OCI-LY7 (cell line): ENCODE measurements at regions not wholly inside any gene's neighbourhood (a gene's known extent, or its start where the extent isn't known, plus 50 kb on each side); places are given as distances from the start of the nearest gene placed in this dataset.

ENCODE experiments used
- EZH2phosphoT487 ChIP-seq: fragments of 200-600 bp; sonication (generic); IDR thresholded peaks from 2 replicates; pipeline ENCODE4 v1.6.1; 2018; ENCODE audit warnings: low read depth, borderline replicate concordance, mild to moderate bottlenecking, mixed run types, antibody characterized with exemption, low read length, moderate library complexity, mixed read lengths
- TF ChIP-seq, protein P1 (sequence below): fragments of 200-600 bp; sonication (generic); conservative IDR thresholded peaks from 2 replicates; pipeline ENCODE4 v1.5.1; 2014; ENCODE audit warnings: mild to moderate bottlenecking, antibody characterized with exemption, low read length, moderate library complexity, mixed read lengths

DNA sequence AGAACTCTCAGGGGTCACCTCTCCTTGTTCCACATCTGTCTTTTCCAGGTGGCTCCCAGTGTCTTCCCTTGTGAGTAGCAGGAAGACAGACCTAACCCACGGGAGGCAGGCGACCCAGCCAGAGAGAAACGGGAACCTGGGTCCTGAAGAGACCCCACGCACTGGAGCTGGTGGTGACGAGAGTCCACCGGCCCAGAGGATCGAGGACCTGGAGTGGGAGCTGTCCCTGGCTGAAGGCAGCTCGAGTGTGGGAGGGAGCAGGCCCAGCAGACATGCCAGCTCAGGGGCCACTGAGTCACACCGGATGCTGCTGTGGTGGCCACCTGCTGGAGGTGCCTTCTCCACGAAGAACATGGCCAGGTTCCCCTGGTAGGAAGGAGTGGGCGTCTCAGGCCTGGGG, 66.5 kb upstream of the ATP12A start:
- TF ChIP-seq, protein P1, sequence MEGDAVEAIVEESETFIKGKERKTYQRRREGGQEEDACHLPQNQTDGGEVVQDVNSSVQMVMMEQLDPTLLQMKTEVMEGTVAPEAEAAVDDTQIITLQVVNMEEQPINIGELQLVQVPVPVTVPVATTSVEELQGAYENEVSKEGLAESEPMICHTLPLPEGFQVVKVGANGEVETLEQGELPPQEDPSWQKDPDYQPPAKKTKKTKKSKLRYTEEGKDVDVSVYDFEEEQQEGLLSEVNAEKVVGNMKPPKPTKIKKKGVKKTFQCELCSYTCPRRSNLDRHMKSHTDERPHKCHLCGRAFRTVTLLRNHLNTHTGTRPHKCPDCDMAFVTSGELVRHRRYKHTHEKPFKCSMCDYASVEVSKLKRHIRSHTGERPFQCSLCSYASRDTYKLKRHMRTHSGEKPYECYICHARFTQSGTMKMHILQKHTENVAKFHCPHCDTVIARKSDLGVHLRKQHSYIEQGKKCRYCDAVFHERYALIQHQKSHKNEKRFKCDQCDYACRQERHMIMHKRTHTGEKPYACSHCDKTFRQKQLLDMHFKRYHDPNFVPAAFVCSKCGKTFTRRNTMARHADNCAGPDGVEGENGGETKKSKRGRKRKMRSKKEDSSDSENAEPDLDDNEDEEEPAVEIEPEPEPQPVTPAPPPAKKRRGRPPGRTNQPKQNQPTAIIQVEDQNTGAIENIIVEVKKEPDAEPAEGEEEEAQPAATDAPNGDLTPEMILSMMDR: no peak
- no peak for TF ChIP-seq EZH2phosphoT487
